GM12872 (cell line): ENCODE measurements at regions not wholly inside any gene's neighbourhood (a gene's known extent, or its start where the extent isn't known, plus 50 kb on each side); places are given as distances from the start of the nearest gene placed in this dataset.

Experiments used
- CTCF ChIP-seq: IDR thresholded peaks from 3 replicates; pipeline ENCODE4 v1.5.1; 2011; ENCODE audit warnings: low read depth, mild to moderate bottlenecking, low read length, moderate library complexity; ENCODE audit not compliant: insufficient read depth

- TF ChIP-seq CTCF = no peak
Observed at GRCh38 chr10:105727131-105727530, 1086.0 kb downstream of the SORCS3 start.

GRCh38 chr10:105726149-105726548 is 1085.1 kb downstream of the SORCS3 start:
- no peak for TF ChIP-seq CTCF

GRCh38 chr10:105725007-105725406 is 1083.9 kb downstream of the SORCS3 start:
- no peak for TF ChIP-seq CTCF

GRCh38 chr10:105718207-105718995 is 1077.3 kb downstream of the SORCS3 start:
- no peak for TF ChIP-seq CTCF

- TF ChIP-seq CTCF = no peak
Observed at GRCh38 chr10:105714728-105715127, 1073.6 kb downstream of the SORCS3 start.

- TF ChIP-seq CTCF = no peak
Observed at GRCh38 chr10:105707603-105708002, 1066.5 kb downstream of the SORCS3 start.

GRCh38 chr10:105706281-105707026 is 1065.4 kb downstream of the SORCS3 start:
- TF ChIP-seq CTCF = no peak
